Endothelial cell (in vitro differentiated cells): ENCODE measurements at regions not wholly inside any gene's neighbourhood (a gene's known extent, or its start where the extent isn't known, plus 50 kb on each side); places are given as distances from the start of the nearest gene placed in this dataset.

Experiments used
- DNase-seq: peaks from one replicate; pipeline ENCODE4 v3.0.0; 2021; ENCODE audit warnings: low spot score
- H3K27ac Mint-ChIP-seq: one replicate; pipeline ENCODE4 v1.8.0; 2021; ENCODE audit warnings: mixed read lengths, inconsistent platforms; ENCODE audit not compliant: unreplicated experiment
- H3K27me3 Mint-ChIP-seq: one replicate; pipeline ENCODE4 v1.8.0; 2021; ENCODE audit warnings: mild to moderate bottlenecking, moderate library complexity, mixed read lengths, inconsistent platforms; ENCODE audit not compliant: unreplicated experiment
- H3K36me3 Mint-ChIP-seq: one replicate; pipeline ENCODE4 v1.8.0; 2021; ENCODE audit warnings: mild to moderate bottlenecking, low read depth, mixed read lengths, inconsistent platforms; ENCODE audit not compliant: unreplicated experiment
- H3K4me1 Mint-ChIP-seq: one replicate; pipeline ENCODE4 v1.8.0; 2021; ENCODE audit warnings: mild to moderate bottlenecking, mixed read lengths, inconsistent platforms; ENCODE audit not compliant: unreplicated experiment
- H3K4me3 Mint-ChIP-seq: one replicate; pipeline ENCODE4 v1.8.0; 2021; ENCODE audit warnings: mild to moderate bottlenecking, mixed read lengths, inconsistent platforms; ENCODE audit not compliant: unreplicated experiment
- H3K9me3 Mint-ChIP-seq: one replicate; pipeline ENCODE4 v1.8.0; 2021; ENCODE audit warnings: mixed read lengths, inconsistent platforms; ENCODE audit not compliant: unreplicated experiment
- CTCF ChIP-seq: fragments of 200-600 bp; sonication (generic); IDR thresholded peaks from one replicate; pipeline ENCODE4 v1.5.0; 2021; ENCODE audit warnings: antibody characterized with exemption; ENCODE audit not compliant: unreplicated experiment

DNA sequence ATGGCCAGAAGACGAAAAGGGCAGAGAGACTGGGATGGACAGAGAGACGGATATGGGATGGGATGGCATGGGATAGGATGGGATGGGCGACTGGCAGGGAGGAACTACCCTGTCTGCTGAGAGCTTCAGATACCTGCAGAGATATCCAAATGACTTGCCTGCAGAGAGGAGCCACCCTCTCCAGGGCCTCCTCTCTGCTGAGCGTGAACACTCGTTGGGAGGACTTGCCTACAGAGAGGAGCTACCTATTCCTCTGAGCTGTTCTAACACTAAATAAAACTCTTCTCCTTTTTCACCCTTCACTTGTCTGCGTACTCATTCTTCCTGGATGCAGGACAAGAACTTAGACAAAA is 67.1 kb upstream of the LRRN2 start:
- no peak overlapping the region for H3K27ac Mint-ChIP-seq
- peaks cover 3% of the 10 kb centered on the region for H3K27me3 Mint-ChIP-seq
- no peak for DNase-seq
- H3K4me1 Mint-ChIP-seq = peaks cover 4% of the 10 kb centered on the region
- H3K36me3 Mint-ChIP-seq = no peaks in the 10 kb centered on the region
- H3K9me3 Mint-ChIP-seq = peaks cover 5% of the 10 kb centered on the region
- no peak overlapping the region for H3K4me3 Mint-ChIP-seq
- no peak for TF ChIP-seq CTCF

DNA sequence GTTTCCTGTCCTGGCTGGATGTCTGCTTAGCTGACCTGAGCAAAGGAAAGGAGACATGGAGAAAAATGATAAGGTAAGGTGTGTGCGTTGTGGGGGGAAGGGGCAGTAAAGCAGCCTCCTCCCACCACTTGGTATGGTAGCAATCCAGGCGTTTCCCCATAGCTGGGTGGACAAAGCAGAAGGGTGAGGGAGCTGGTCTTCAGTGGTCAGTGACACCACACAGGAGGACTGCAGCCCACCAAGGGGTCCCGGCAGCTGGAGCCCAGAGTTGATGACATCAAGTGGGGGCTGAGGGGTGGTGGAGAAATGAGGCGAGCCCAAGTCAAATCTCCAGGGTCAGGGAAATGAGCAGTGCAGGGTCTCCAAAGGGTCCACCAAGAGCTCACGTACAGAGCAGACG is 69.3 kb upstream of the LRRN2 start:
- H3K27ac Mint-ChIP-seq = no peak overlapping the region
- no peaks in the 10 kb centered on the region for H3K4me1 Mint-ChIP-seq
- peaks cover 3% of the 10 kb centered on the region for H3K27me3 Mint-ChIP-seq
- TF ChIP-seq CTCF = no peak
- H3K4me3 Mint-ChIP-seq = no peak overlapping the region
- H3K36me3 Mint-ChIP-seq = no peaks in the 10 kb centered on the region
- no peak for DNase-seq
- peaks cover 5% of the 10 kb centered on the region for H3K9me3 Mint-ChIP-seq

- Mint-ChIP-seq H3K9me3 (peaks cover 5% of the 10 kb centered on the region), H3K36me3 (no peaks in the 10 kb centered on the region), H3K27me3 (peaks cover 3% of the 10 kb centered on the region), H3K4me1 (no peaks in the 10 kb centered on the region), H3K27ac (no peak overlapping the region), H3K4me3 (no peak overlapping the region)
- DNase-seq = no peak
- TF ChIP-seq CTCF = no peak
Observed at GRCh38 chr1:204756349-204756748, 70.8 kb upstream of the LRRN2 start.

- H3K9me3 Mint-ChIP-seq = peaks cover 5% of the 10 kb centered on the region
- H3K4me1 Mint-ChIP-seq = no peaks in the 10 kb centered on the region
- no peak for DNase-seq
- no peak for TF ChIP-seq CTCF
- H3K4me3 Mint-ChIP-seq = no peak overlapping the region
- no peak overlapping the region for H3K27ac Mint-ChIP-seq
- no peaks in the 10 kb centered on the region for H3K36me3 Mint-ChIP-seq
- peaks cover 3% of the 10 kb centered on the region for H3K27me3 Mint-ChIP-seq
Observed at GRCh38 chr1:204756811-204757210, 71.3 kb upstream of the LRRN2 start.

- Mint-ChIP-seq H3K4me1 (peaks cover 2% of the 10 kb centered on the region), H3K27me3 (peaks cover 2% of the 10 kb centered on the region), H3K4me3 (no peak overlapping the region)
Observed at GRCh38 chr1:204758601-204759000, 73.1 kb upstream of the LRRN2 start.

More at GRCh38 chr1:204758601-204759000, 73.1 kb upstream of the LRRN2 start:
- H3K9me3 Mint-ChIP-seq = no peaks in the 10 kb centered on the region
- DNase-seq = no peak
- no peak overlapping the region for H3K27ac Mint-ChIP-seq
- no peaks in the 10 kb centered on the region for H3K36me3 Mint-ChIP-seq
- no peak for TF ChIP-seq CTCF
